AG09319 (cell line): ENCODE measurements at regions not wholly inside any gene's neighbourhood (a gene's known extent, or its start where the extent isn't known, plus 50 kb on each side); places are given as distances from the start of the nearest gene placed in this dataset.

Source experiments
- DNase-seq: peaks from one replicate; pipeline ENCODE4 v3.0.0-alpha.2; 2010; ENCODE audit warnings: low read depth; ENCODE audit errors: extremely low read depth
- TF ChIP-seq, protein P1 (sequence below): IDR thresholded peaks from 2 replicates; pipeline ENCODE4 v1.5.1; 2011; ENCODE audit warnings: low read depth, mild to moderate bottlenecking, inconsistent platforms, low read length, moderate library complexity

DNA sequence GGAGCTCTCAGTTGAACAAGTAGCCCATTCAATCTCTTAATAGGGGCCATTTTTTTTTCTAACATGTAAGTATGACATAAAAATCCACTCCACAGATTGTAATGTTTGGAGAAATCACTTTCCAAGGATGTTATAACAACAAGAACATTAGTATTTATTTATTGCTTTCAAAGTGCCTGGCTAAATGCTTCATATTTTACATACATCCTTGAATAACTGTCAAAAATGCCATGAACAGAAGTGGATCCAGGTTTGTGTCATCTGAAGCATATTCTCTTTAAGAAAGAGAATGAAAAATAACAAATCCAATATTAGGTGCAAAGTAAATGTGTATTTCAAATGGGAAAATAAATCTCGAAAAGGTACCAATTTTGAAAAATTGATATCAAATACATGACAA, 344.0 kb upstream of the FAT3 start:
- no peak for DNase-seq
- TF ChIP-seq, protein P1, sequence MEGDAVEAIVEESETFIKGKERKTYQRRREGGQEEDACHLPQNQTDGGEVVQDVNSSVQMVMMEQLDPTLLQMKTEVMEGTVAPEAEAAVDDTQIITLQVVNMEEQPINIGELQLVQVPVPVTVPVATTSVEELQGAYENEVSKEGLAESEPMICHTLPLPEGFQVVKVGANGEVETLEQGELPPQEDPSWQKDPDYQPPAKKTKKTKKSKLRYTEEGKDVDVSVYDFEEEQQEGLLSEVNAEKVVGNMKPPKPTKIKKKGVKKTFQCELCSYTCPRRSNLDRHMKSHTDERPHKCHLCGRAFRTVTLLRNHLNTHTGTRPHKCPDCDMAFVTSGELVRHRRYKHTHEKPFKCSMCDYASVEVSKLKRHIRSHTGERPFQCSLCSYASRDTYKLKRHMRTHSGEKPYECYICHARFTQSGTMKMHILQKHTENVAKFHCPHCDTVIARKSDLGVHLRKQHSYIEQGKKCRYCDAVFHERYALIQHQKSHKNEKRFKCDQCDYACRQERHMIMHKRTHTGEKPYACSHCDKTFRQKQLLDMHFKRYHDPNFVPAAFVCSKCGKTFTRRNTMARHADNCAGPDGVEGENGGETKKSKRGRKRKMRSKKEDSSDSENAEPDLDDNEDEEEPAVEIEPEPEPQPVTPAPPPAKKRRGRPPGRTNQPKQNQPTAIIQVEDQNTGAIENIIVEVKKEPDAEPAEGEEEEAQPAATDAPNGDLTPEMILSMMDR, result no peak

DNA sequence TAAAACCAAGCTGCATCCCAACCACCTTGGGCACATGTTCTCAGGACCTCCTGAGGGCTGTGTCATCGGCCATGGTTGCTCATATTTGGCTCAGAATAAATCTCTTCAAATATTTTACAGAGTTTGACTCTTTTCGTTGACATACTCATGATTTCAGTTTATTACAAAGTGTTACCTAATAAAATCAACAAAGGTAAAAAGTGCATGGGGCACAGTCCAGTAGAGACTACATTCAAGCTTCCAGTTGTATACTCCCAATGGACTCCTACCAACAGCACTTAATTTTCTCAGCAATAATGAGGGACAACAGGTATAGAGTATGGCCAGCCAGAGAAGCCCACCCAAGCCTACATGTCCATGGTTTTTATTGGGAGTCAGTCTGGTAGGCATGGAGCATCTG, 347.9 kb upstream of the FAT3 start:
- TF ChIP-seq, protein P1, result no peak
- no peak for DNase-seq

DNA sequence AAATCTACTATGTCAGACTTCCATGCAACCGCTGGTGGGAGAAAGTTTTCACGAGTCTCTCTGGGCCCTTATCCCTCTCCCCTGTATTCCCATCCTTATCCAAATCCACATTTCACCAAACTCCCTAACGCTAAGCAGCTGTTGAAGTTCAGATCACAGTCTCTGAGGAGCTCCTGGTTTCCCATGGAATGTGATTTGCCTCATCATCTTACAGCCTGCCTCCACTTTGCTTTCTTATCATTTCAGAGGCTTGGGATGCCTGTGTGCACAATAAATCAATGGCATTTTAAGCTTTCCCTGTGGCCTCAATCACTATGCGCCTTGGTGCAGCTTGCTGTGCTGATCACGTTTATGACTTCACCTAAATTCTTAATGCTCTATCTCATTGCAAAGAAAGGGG, 352.4 kb upstream of the FAT3 start:
- no peak for DNase-seq
- TF ChIP-seq, protein P1, result no peak

DNA sequence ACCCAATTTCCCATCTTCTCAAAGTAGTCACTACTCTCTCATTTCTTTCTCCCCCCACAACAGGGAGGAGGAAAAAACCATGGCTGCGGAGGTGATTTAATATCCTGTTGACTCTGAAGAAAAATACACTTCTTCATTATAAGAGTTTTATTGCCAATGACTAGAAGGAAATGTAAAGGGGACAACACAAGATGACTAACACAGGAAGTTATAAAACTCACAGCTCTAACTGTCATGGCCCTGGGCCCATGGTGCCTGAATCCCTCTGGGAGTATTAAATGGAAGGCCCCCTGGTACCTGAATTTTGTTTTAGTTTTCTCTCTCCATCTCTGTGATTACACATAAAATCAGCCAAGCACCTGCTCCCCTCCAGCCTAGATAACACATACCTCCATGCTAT, 352.8 kb upstream of the FAT3 start:
- DNase-seq, result no peak

DNA sequence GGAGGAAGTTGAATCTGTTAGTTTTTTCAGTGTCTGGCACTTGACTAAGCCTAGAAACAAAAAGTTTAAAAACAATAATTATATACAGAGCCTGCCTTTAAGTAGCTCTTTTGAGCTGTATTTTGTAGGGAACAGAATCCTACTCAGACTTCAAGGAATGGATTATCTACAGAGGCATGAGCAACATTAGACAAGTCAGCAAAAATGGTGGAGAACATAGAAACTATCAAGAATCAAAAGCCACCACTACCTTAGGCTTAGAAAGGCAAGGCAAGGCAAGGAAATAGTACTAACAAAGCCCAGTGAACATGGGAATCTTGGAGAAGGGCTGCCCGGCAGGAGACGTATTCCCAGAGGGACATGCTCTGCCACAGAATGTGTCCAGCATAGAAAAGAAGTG, 353.6 kb upstream of the FAT3 start:
- TF ChIP-seq, protein P1, result no peak
- DNase-seq, result no peak

More for the DNA sequence above, 352.8 kb upstream of the FAT3 start:
- TF ChIP-seq, protein P1, result no peak

DNA sequence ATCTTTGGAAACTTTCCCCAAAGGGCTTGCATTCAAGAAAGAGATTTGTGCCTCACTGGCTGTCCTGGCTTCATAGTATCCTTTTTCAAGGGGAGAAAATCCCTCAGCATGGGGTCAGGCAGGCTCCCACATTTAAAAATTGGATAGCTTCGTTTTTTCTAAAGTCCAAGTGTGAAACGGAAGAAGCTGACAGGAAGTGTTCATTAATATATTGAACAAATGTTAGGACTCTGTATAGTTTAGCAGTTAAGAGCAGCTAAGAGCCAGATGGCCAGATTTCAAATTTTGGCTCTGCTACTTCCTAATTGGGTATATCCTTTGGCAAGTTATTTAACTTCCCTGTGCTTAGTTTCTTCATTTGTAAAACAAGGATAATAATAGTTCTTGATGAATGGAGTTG, 354.9 kb upstream of the FAT3 start:
- DNase-seq, result no peak
- TF ChIP-seq, protein P1, result no peak

DNA sequence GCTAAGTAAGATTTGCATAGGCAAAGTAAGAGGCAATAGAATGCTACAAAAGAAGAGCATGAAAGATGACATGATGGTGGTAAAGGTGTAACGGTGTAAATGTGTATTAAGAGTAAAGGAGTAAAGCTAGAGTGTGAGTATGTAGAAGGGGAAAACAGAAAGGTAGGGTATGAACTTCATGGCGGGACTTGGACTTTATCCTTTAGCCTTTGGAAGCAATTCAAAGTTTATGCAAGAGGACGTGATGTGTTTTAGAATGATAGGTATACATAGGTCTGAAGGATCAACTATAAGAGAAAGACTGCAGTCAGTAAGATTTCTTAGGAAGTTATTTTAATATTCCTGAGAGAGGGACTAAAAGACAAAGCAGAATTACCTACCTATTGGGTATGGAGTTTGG, 358.0 kb upstream of the FAT3 start:
- TF ChIP-seq, protein P1, result no peak

More for the DNA sequence above, 358.0 kb upstream of the FAT3 start:
- DNase-seq, result no peak
